H1 (cell line): ENCODE measurements at regions not wholly inside any gene's neighbourhood (a gene's known extent, or its start where the extent isn't known, plus 50 kb on each side); places are given as distances from the start of the nearest gene placed in this dataset.

Experiments used
- CEBPB ChIP-seq: IDR thresholded peaks from 2 replicates; pipeline ENCODE4 v1.6.1; 2012; ENCODE audit warnings: low read depth, low read length
- EGR1 ChIP-seq: IDR thresholded peaks from 2 replicates; pipeline ENCODE4 v1.6.1; 2011; ENCODE audit warnings: low read depth, low read length, borderline replicate concordance
- EZH2 ChIP-seq: fragments of 200-600 bp; sonication (generic); IDR thresholded peaks from 2 replicates; pipeline ENCODE4 v1.7.1; 2012; ENCODE audit warnings: low read depth, mild to moderate bottlenecking, moderate library complexity, low read length, inconsistent platforms; ENCODE audit not compliant: severe bottlenecking
- JUND ChIP-seq: IDR thresholded peaks from 2 replicates; pipeline ENCODE4 v1.6.1; 2011; ENCODE audit warnings: mild to moderate bottlenecking, improper control_type of control experiment, low read length
- KDM5A ChIP-seq: fragments of 200-600 bp; IDR thresholded peaks from 2 replicates; pipeline ENCODE4 v1.7.1; 2012; ENCODE audit warnings: mild to moderate bottlenecking, low read length, inconsistent platforms, mixed read lengths
- POLR2A ChIP-seq, 2 experiments: IDR thresholded peaks; 1 replicate in 1 of 2; 2 replicates in 1 of 2; pipeline ENCODE4 v1.6.1; 2011; ENCODE audit warnings: low read depth in 2 of 2, low read length in 2 of 2, mild to moderate bottlenecking in 2 of 2; ENCODE audit errors: control extremely low read depth in 1 of 2
- RNF2 ChIP-seq: fragments of 200-900, 300-1000 bp; sonication (generic); IDR thresholded peaks from 2 replicates; pipeline ENCODE4 v1.7.1; 2016; ENCODE audit warnings: borderline replicate concordance, low read depth, mild to moderate bottlenecking, antibody characterized with exemption, low read length; ENCODE audit not compliant: poor library complexity, severe bottlenecking; ENCODE audit errors: missing control alignments
- TBP ChIP-seq: IDR thresholded peaks from 2 replicates; pipeline ENCODE4 v1.6.1; 2011; ENCODE audit warnings: low read depth, low read length, improper control_type of control experiment
- TF ChIP-seq, protein P1 (sequence below), 3 experiments: IDR thresholded peaks; 1 replicate in 2 of 3; 2 replicates in 1 of 3; pipeline versions ENCODE4 v1.5.1 to v1.6.1; 2011; ENCODE audit warnings: low read length in 3 of 3, mild to moderate bottlenecking in 3 of 3, inconsistent platforms in 2 of 3, low read depth in 1 of 3, moderate library complexity in 1 of 3; ENCODE audit not compliant: insufficient read depth in 1 of 3; ENCODE audit errors: control extremely low read depth in 1 of 3

DNA sequence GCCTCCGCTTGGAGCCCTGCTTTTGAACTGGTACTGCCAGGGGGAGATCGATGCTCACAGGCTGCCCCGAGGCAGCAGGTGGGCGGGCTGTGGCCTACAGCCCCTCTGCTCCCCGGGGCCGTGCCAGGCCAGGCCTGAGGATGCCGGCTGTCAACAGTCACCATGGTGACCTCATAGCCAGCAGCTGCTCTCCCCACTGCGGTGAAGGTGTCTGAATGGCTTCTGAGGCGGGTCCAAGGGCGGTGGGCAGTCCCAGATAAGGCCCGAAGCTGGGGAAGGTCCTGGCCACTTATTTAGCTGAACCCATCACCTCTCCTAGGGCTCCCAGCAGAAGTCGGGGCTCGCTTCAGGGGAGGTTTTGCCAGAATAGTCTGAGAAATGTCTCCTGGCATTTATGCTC, 179.3 kb downstream of the ARHGAP12 start:
- TF ChIP-seq RNF2 (no peak), EZH2 (no peak), EGR1 (no peak), CEBPB (no peak), POLR2A (IDR thresholded peaks at IDR 0.05; ENCODE audit: control extremely low read depth in 1 of 2, low read depth in 2 of 2, low read length in 2 of 2) (no peak), JUND (no peak), TBP (no peak), KDM5A (no peak)
- TF ChIP-seq, protein P1, sequence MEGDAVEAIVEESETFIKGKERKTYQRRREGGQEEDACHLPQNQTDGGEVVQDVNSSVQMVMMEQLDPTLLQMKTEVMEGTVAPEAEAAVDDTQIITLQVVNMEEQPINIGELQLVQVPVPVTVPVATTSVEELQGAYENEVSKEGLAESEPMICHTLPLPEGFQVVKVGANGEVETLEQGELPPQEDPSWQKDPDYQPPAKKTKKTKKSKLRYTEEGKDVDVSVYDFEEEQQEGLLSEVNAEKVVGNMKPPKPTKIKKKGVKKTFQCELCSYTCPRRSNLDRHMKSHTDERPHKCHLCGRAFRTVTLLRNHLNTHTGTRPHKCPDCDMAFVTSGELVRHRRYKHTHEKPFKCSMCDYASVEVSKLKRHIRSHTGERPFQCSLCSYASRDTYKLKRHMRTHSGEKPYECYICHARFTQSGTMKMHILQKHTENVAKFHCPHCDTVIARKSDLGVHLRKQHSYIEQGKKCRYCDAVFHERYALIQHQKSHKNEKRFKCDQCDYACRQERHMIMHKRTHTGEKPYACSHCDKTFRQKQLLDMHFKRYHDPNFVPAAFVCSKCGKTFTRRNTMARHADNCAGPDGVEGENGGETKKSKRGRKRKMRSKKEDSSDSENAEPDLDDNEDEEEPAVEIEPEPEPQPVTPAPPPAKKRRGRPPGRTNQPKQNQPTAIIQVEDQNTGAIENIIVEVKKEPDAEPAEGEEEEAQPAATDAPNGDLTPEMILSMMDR (IDR thresholded peaks at IDR 0.05; ENCODE audit: control extremely low read depth in 1 of 3, insufficient read depth in 1 of 3, low read depth in 1 of 3, low read length in 3 of 3), result no peak
